Neural cell (in vitro differentiated cells): ENCODE measurements at regions not wholly inside any gene's neighbourhood (a gene's known extent, or its start where the extent isn't known, plus 50 kb on each side); places are given as distances from the start of the nearest gene placed in this dataset.

Experiments
- H2AFZ ChIP-seq: fragments of 200-600, 300-800 bp; sonication (generic), shearing (Covaris generic); 2 replicates; pipeline ENCODE4 v1.6.0; 2014; ENCODE audit warnings: low read depth, mild to moderate bottlenecking, antibody characterized with exemption, low read length, moderate library complexity
- H3F3A ChIP-seq: fragments of 200-600 bp; shearing (Covaris generic); 2 replicates; pipeline ENCODE4 v1.6.1; 2016; ENCODE audit warnings: mild to moderate bottlenecking, moderate library complexity, mixed read lengths, antibody characterized with exemption, low read length; ENCODE audit not compliant: insufficient read depth, poor library complexity, severe bottlenecking
- H3K27ac ChIP-seq: fragments of 200-600, 300-800 bp; sonication (generic), shearing (Covaris generic); 2 replicates; pipeline ENCODE4 v1.5.1; 2014; ENCODE audit warnings: mild to moderate bottlenecking, low read length, moderate library complexity
- H3K27me3 ChIP-seq: fragments of 300-800, 200-600 bp; sonication (generic), shearing (Covaris generic); 2 replicates; pipeline ENCODE4 v1.6.0; 2014; ENCODE audit warnings: mild to moderate bottlenecking, low read depth, low read length, moderate library complexity; ENCODE audit not compliant: insufficient read depth
- H3K36me3 ChIP-seq: fragments of 300-800, 200-600 bp; sonication (generic), shearing (Covaris generic); 2 replicates; pipeline ENCODE4 v1.5.1; 2014; ENCODE audit warnings: mild to moderate bottlenecking, antibody characterized with exemption, low read length, moderate library complexity; ENCODE audit not compliant: insufficient read depth
- H3K4me2 ChIP-seq: fragments of 300-800, 200-600 bp; sonication (generic), shearing (Covaris generic); 2 replicates; pipeline ENCODE4 v1.6.0; 2014; ENCODE audit warnings: mild to moderate bottlenecking, low read length
- H3K4me3 ChIP-seq: fragments of 300-800, 200-600 bp; sonication (generic), shearing (Covaris generic); 2 replicates; pipeline ENCODE4 v1.5.1; 2014; ENCODE audit warnings: mild to moderate bottlenecking, low read length, moderate library complexity
- H3K79me2 ChIP-seq: fragments of 200-600 bp; shearing (Covaris generic); replicated peaks from 2 replicates; pipeline ENCODE4 v1.6.0; 2014; ENCODE audit warnings: mild to moderate bottlenecking, low read length, moderate library complexity; ENCODE audit not compliant: insufficient read depth
- H3K9ac ChIP-seq: fragments of 300-800, 200-600 bp; sonication (generic), shearing (Covaris generic); 2 replicates; pipeline ENCODE4 v1.6.1; 2016; ENCODE audit warnings: mild to moderate bottlenecking, low read length, mixed read lengths
- H3K9me2 ChIP-seq: fragments of 200-600 bp; shearing (Covaris generic); 2 replicates; pipeline ENCODE4 v1.6.1; 2016; ENCODE audit warnings: mild to moderate bottlenecking, low read length, mixed read lengths; ENCODE audit not compliant: insufficient read depth
- H3K9me3 ChIP-seq: fragments of 200-600, 300-800 bp; sonication (generic), shearing (Covaris generic); 2 replicates; pipeline ENCODE4 v1.6.1; 2016; ENCODE audit warnings: mild to moderate bottlenecking, mixed run types, low read length, moderate library complexity, mixed read lengths
- H4K20me1 ChIP-seq: fragments of 200-600 bp; shearing (Covaris generic); 2 replicates; pipeline ENCODE4 v1.6.1; 2016; ENCODE audit warnings: mild to moderate bottlenecking, mixed run types; ENCODE audit not compliant: insufficient read depth
- CTCF ChIP-seq: fragments of 450-650 bp; IDR thresholded peaks from 2 replicates; pipeline ENCODE4 v1.5.1; 2014; ENCODE audit warnings: antibody characterized with exemption, mild to moderate bottlenecking, moderate library complexity; ENCODE audit not compliant: poor library complexity, severe bottlenecking
- EP300 ChIP-seq: fragments of 450-650 bp; conservative IDR thresholded peaks from 2 replicates; pipeline ENCODE4 v1.6.1; 2014; ENCODE audit warnings: antibody characterized with exemption, mild to moderate bottlenecking, moderate library complexity; ENCODE audit not compliant: poor library complexity, severe bottlenecking
- EZH2 ChIP-seq: fragments of 200-600, 300-800 bp; shearing (Covaris generic), sonication (generic); IDR thresholded peaks from 2 replicates; pipeline ENCODE4 v1.6.1; 2014; ENCODE audit warnings: antibody characterized with exemption, low read length, borderline replicate concordance, mild to moderate bottlenecking; ENCODE audit not compliant: insufficient read depth, poor library complexity, severe bottlenecking
- MXI1 ChIP-seq: fragments of 450-650 bp; conservative IDR thresholded peaks from 2 replicates; pipeline ENCODE4 v1.6.1; 2014; ENCODE audit warnings: antibody characterized with exemption, mild to moderate bottlenecking; ENCODE audit not compliant: poor library complexity, severe bottlenecking
- POLR2AphosphoS5 ChIP-seq: IDR thresholded peaks from 2 replicates; pipeline ENCODE4 v1.6.1; 2012
- RAD21 ChIP-seq: fragments of 450-650 bp; conservative IDR thresholded peaks from 2 replicates; pipeline ENCODE4 v1.6.1; 2014; ENCODE audit warnings: antibody characterized with exemption, mild to moderate bottlenecking, moderate library complexity
- REST ChIP-seq: IDR thresholded peaks from 2 replicates; pipeline ENCODE4 v1.6.1; 2012; ENCODE audit warnings: borderline replicate concordance
- SMC3 ChIP-seq: fragments of 450-650 bp; conservative IDR thresholded peaks from 2 replicates; pipeline ENCODE4 v1.6.1; 2014; ENCODE audit warnings: antibody characterized with exemption, mild to moderate bottlenecking, moderate library complexity; ENCODE audit not compliant: poor library complexity
- TAF1 ChIP-seq: IDR thresholded peaks from 2 replicates; pipeline ENCODE4 v1.6.1; 2012; ENCODE audit warnings: low read depth

GRCh38 chrX:97938706-97939105, 1055.0 kb downstream of the RPA4 start:
- H4K20me1 ChIP-seq: no peaks in the 10 kb centered on the region
- H3K27me3 ChIP-seq: no peaks in the 10 kb centered on the region
- H3K79me2 ChIP-seq: no peaks in the 10 kb centered on the region
- no peaks in the 10 kb centered on the region for H3K9me3 ChIP-seq
- H3K4me2 ChIP-seq: no peak overlapping the region
- H3K9ac ChIP-seq: no peak overlapping the region
- H3K4me3 ChIP-seq: no peak overlapping the region
- H3K36me3 ChIP-seq: no peaks in the 10 kb centered on the region
- TF ChIP-seq SMC3 (no peak), TAF1 (no peak)
- no peaks in the 10 kb centered on the region for H3K9me2 ChIP-seq
- H2AFZ ChIP-seq: no peak overlapping the region
- H3F3A ChIP-seq: no peaks in the 10 kb centered on the region
- H3K27ac ChIP-seq: no peak overlapping the region

GRCh38 chrX:97968376-97969163, 1084.9 kb downstream of the RPA4 start:
- Histone ChIP-seq H3F3A (no peaks in the 10 kb centered on the region), H3K4me2 (no peak overlapping the region), H3K27ac (no peak overlapping the region), H4K20me1 (no peaks in the 10 kb centered on the region), H3K9me3 (no peaks in the 10 kb centered on the region), H3K9ac (no peak overlapping the region), H3K79me2 (no peaks in the 10 kb centered on the region), H3K9me2 (no peaks in the 10 kb centered on the region), H2AFZ (no peak overlapping the region), H3K36me3 (no peaks in the 10 kb centered on the region), H3K27me3 (no peaks in the 10 kb centered on the region), H3K4me3 (no peak overlapping the region)
- peak; percentile 15 for TF ChIP-seq EP300
- TF ChIP-seq TAF1: no peak
- TF ChIP-seq REST: peak; percentile 68

- Histone ChIP-seq H3K36me3 (no peaks in the 10 kb centered on the region), H3K27me3 (no peaks in the 10 kb centered on the region), H3F3A (no peaks in the 10 kb centered on the region), H2AFZ (no peak overlapping the region), H3K9me3 (no peaks in the 10 kb centered on the region), H3K4me2 (no peak overlapping the region), H3K9me2 (no peaks in the 10 kb centered on the region), H3K4me3 (no peak overlapping the region), H4K20me1 (no peaks in the 10 kb centered on the region), H3K27ac (no peak overlapping the region), H3K9ac (no peak overlapping the region), H3K79me2 (no peaks in the 10 kb centered on the region)
- no peak for TF ChIP-seq EZH2
- TF ChIP-seq POLR2AphosphoS5: no peak
- TF ChIP-seq EP300: no peak
- TF ChIP-seq CTCF: no peak
- no peak for TF ChIP-seq SMC3
- no peak for TF ChIP-seq REST
- TF ChIP-seq RAD21: no peak
- no peak for TF ChIP-seq MXI1
- TF ChIP-seq TAF1: no peak
Measured at GRCh38 chrX:97984641-97985040, 1100.9 kb downstream of the RPA4 start.
